Epithelial cell of esophagus (primary cell): ENCODE measurements at regions not wholly inside any gene's neighbourhood (a gene's known extent, or its start where the extent isn't known, plus 50 kb on each side); places are given as distances from the start of the nearest gene placed in this dataset.

Experiments
- DNase-seq: peaks from one replicate; pipeline ENCODE4 v3.0.0; 2010; ENCODE audit warnings: low read depth
- H3K4me3 ChIP-seq: 2 replicates; pipeline ENCODE4 v1.5.1; 2011; ENCODE audit warnings: mild to moderate bottlenecking, low read length, control low read depth
- TF ChIP-seq, protein P1 (sequence below): IDR thresholded peaks from 2 replicates; pipeline ENCODE4 v1.5.1; 2011; ENCODE audit warnings: low read depth, mild to moderate bottlenecking, low read length, control low read depth, inconsistent platforms; ENCODE audit not compliant: insufficient read depth; ENCODE audit errors: missing control alignments

DNA sequence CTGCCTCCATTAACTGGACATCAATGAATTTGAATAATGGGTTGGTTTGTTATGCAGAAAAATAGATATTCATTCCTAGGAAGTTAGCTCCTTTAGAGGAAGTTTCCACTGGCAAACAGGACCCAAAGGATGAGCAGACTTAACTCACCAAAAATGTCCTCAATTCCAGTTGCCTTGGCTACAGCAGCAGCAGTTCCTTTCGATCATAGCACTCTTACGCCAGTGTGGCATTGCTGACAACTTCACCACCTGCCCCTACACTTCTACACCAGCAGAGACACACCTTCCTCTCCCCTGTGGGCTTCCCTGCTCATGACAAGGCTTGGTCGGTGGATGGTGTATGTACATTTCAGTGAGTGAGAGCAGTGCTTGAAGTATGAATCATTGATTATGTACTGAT, 532.8 kb downstream of the QKI start:
- no peak overlapping the region for H3K4me3 ChIP-seq
- TF ChIP-seq, protein P1, sequence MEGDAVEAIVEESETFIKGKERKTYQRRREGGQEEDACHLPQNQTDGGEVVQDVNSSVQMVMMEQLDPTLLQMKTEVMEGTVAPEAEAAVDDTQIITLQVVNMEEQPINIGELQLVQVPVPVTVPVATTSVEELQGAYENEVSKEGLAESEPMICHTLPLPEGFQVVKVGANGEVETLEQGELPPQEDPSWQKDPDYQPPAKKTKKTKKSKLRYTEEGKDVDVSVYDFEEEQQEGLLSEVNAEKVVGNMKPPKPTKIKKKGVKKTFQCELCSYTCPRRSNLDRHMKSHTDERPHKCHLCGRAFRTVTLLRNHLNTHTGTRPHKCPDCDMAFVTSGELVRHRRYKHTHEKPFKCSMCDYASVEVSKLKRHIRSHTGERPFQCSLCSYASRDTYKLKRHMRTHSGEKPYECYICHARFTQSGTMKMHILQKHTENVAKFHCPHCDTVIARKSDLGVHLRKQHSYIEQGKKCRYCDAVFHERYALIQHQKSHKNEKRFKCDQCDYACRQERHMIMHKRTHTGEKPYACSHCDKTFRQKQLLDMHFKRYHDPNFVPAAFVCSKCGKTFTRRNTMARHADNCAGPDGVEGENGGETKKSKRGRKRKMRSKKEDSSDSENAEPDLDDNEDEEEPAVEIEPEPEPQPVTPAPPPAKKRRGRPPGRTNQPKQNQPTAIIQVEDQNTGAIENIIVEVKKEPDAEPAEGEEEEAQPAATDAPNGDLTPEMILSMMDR = no peak
- no peak for DNase-seq

DNA sequence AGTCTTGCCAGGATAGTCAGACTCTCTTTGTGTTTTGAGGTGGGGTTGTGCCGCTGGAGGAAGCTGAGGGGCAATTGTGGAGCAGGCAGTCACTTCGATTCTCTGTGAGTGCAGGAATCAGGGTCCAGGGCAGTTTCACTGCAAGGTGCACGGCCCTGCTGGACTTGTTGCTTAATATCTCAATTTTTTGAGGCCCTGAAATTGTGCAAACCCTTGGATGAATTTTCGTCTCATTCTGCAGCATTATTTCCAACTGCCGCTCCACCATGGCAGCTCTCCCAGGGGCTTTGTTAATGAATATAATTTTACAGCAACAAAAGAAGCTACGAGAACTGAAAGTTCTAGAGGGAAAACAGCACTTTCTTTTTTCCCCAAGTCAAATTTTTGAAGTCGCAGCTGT, 531.9 kb downstream of the QKI start:
- no peak for DNase-seq
- H3K4me3 ChIP-seq = no peak overlapping the region
- TF ChIP-seq, protein P1 = no peak

GRCh38 chr6:163945808-163946207, 531.3 kb downstream of the QKI start:
- TF ChIP-seq, protein P1 = no peak
- no peak overlapping the region for H3K4me3 ChIP-seq

DNA sequence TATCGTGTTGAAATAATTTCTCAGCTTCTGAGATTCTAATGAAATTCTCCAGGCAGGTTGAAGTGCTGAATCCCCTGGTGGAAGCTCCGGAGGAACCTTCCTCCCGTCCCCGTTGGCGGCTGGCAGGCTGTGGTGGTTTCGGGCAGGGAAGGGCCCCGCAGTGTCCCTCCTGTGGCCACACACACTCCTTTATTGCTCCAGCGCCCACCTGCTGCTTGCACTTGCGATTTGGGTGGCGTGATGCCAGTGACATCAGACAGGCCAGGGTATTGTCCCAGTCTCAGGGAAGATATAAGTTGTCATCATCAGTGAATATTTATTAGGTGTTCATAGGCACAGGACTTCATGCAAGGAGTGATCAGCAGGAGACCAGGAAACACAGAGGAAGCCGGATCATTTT, 530.4 kb downstream of the QKI start:
- no peak for DNase-seq
- TF ChIP-seq, protein P1 = no peak
- no peak overlapping the region for H3K4me3 ChIP-seq

More at GRCh38 chr6:163945808-163946207, 531.3 kb downstream of the QKI start:
- DNase-seq = peak; percentile 66

GRCh38 chr6:163943607-163944385, 529.3 kb downstream of the QKI start:
- no peak overlapping the region for H3K4me3 ChIP-seq
- DNase-seq = peak; percentile 1
- TF ChIP-seq, protein P1 = no peak

GRCh38 chr6:163942790-163943189, 528.3 kb downstream of the QKI start:
- H3K4me3 ChIP-seq = no peak overlapping the region
- TF ChIP-seq, protein P1 = no peak
- DNase-seq = no peak

DNA sequence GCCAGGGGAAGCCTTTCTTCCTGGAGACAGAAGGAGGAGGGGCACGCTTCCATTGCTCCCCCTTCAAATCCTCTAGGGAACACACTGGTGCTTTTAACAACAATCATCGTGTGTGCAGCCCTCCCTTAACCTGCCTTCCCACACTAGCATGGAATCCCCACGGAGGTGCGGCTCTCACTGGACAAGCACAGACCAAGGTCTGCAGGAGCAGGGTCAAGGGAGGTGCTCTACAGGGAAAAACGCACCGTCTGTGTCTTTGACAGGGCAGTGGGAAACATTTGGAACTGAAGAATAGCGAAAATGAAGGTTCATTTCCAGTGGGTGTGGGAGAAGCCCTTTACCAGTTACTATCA, 527.1 kb downstream of the QKI start:
- no peak overlapping the region for H3K4me3 ChIP-seq
- DNase-seq = no peak

More for the DNA sequence above, 527.1 kb downstream of the QKI start:
- TF ChIP-seq, protein P1 = no peak
